ENCODE measurements at regions not wholly inside any gene's neighbourhood (a gene's known extent, or its start where the extent isn't known, plus 50 kb on each side); places are given as distances from the start of the nearest gene placed in this dataset.

GRCh38 chr15:70340494-70340870 is 242.8 kb upstream of the TLE3 start:
- no peak for TF ChIP-seq YY1 (IDR thresholded peaks at IDR 0.05; ENCODE audit: low read depth)
- TF ChIP-seq TAF1 (IDR thresholded peaks at IDR 0.05; ENCODE audit: low read depth), result no peak
- no peak for TF ChIP-seq CREB1 (IDR thresholded peaks at IDR 0.05; ENCODE audit: low read depth)
- TF ChIP-seq REST (IDR thresholded peaks at IDR 0.05; ENCODE audit: low read depth), result no peak
- no peak for TF ChIP-seq EP300 (IDR thresholded peaks at IDR 0.05; ENCODE audit: borderline replicate concordance)
- TF ChIP-seq, protein P1, sequence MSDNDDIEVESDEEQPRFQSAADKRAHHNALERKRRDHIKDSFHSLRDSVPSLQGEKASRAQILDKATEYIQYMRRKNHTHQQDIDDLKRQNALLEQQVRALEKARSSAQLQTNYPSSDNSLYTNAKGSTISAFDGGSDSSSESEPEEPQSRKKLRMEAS (IDR thresholded peaks at IDR 0.05), result no peak
- no peak for TF ChIP-seq RAD21 (IDR thresholded peaks at IDR 0.05; ENCODE audit: low read depth)
- TF ChIP-seq CEBPB (IDR thresholded peaks at IDR 0.05), result no peak
- no peak for TF ChIP-seq FOXM1 (IDR thresholded peaks at IDR 0.05; ENCODE audit: borderline replicate concordance, low read depth)

All from Ishikawa (cell line).